H9 (cell line): ENCODE measurements at regions not wholly inside any gene's neighbourhood (a gene's known extent, or its start where the extent isn't known, plus 50 kb on each side); places are given as distances from the start of the nearest gene placed in this dataset.

ENCODE experiments used
- DNase-seq: peaks from one replicate; pipeline ENCODE4 v3.0.0-alpha.2; 2017
- H2AFZ ChIP-seq: one replicate; pipeline ENCODE4 v1.6.1; 2013; ENCODE audit warnings: mild to moderate bottlenecking, low read length, control low read depth, moderate library complexity
- H2AK5ac ChIP-seq: 2 replicates; pipeline ENCODE4 v1.6.1; 2013; ENCODE audit warnings: low read length, control low read depth, mixed read lengths; ENCODE audit not compliant: insufficient read length
- H2BK120ac ChIP-seq: one replicate; pipeline ENCODE4 v1.6.1; 2013; ENCODE audit warnings: low read depth, mild to moderate bottlenecking, low read length, control low read depth, inconsistent platforms; ENCODE audit not compliant: poor library complexity, severe bottlenecking
- H2BK12ac ChIP-seq: 2 replicates; pipeline ENCODE4 v1.6.1; 2013; ENCODE audit warnings: low read length, control low read depth, mixed read lengths, low read depth; ENCODE audit not compliant: insufficient read length
- H2BK15ac ChIP-seq: 2 replicates; pipeline ENCODE4 v1.6.1; 2013; ENCODE audit warnings: low read depth, low read length, control low read depth
- H2BK20ac ChIP-seq: one replicate; pipeline ENCODE4 v1.6.1; 2013; ENCODE audit warnings: low read depth, mild to moderate bottlenecking, low read length, control low read depth, inconsistent platforms; ENCODE audit not compliant: poor library complexity, severe bottlenecking
- H2BK5ac ChIP-seq: 2 replicates; pipeline ENCODE4 v1.6.1; 2013; ENCODE audit warnings: low read length, control low read depth, mixed read lengths; ENCODE audit not compliant: insufficient read length
- H3K14ac ChIP-seq: 2 replicates; pipeline ENCODE4 v1.6.1; 2013; ENCODE audit warnings: low read length, control low read depth; ENCODE audit not compliant: insufficient read depth
- H3K18ac ChIP-seq: 2 replicates; pipeline ENCODE4 v1.6.1; 2013; ENCODE audit warnings: low read depth, mild to moderate bottlenecking, mixed read lengths, low read length, control low read depth; ENCODE audit not compliant: insufficient read length
- H3K23ac ChIP-seq: 2 replicates; pipeline ENCODE4 v1.6.1; 2013; ENCODE audit warnings: low read length, control low read depth, mixed read lengths, low read depth; ENCODE audit not compliant: insufficient read length
- H3K23me2 ChIP-seq: 2 replicates; pipeline ENCODE4 v1.6.1; 2013; ENCODE audit warnings: low read depth, mild to moderate bottlenecking, mixed read lengths, low read length, control low read depth; ENCODE audit not compliant: insufficient read length, poor library complexity, severe bottlenecking
- H3K27ac ChIP-seq: 2 replicates; pipeline ENCODE4 v1.5.1; 2013; ENCODE audit warnings: low read length, control low read depth, mixed read lengths, low read depth; ENCODE audit not compliant: insufficient read length
- H3K27me3 ChIP-seq: 2 replicates; pipeline ENCODE4 v1.6.1; 2013; ENCODE audit warnings: low read length, control low read depth, inconsistent platforms; ENCODE audit not compliant: insufficient read depth
- H3K4ac ChIP-seq: 2 replicates; pipeline ENCODE4 v1.6.1; 2013; ENCODE audit warnings: low read depth, mild to moderate bottlenecking, control low read depth, inconsistent platforms, low read length, moderate library complexity
- H3K4me1 ChIP-seq: 2 replicates; pipeline ENCODE4 v1.6.1; 2013; ENCODE audit warnings: low read length, control low read depth, inconsistent platforms; ENCODE audit not compliant: insufficient read depth
- H3K4me2 ChIP-seq: 2 replicates; pipeline ENCODE4 v1.6.1; 2013; ENCODE audit warnings: low read length, control low read depth, mixed read lengths; ENCODE audit not compliant: insufficient read length, insufficient read depth
- H3K56ac ChIP-seq: 2 replicates; pipeline ENCODE4 v1.6.1; 2013; ENCODE audit warnings: low read depth, mild to moderate bottlenecking, mixed read lengths, low read length, control low read depth; ENCODE audit not compliant: insufficient read length
- H3K79me1 ChIP-seq: 2 replicates; pipeline ENCODE4 v1.6.1; 2013; ENCODE audit warnings: low read depth, mild to moderate bottlenecking, moderate library complexity, low read length, control low read depth, inconsistent platforms; ENCODE audit not compliant: insufficient read depth, poor library complexity, severe bottlenecking
- H3K79me2 ChIP-seq: 2 replicates; pipeline ENCODE4 v1.6.1; 2013; ENCODE audit warnings: low read length, control low read depth, inconsistent platforms; ENCODE audit not compliant: insufficient read depth
- H3K9ac ChIP-seq: 2 replicates; pipeline ENCODE4 v1.6.1; 2013; ENCODE audit warnings: low read length, control low read depth, mixed read lengths; ENCODE audit not compliant: insufficient read length; ENCODE audit errors: extremely low read depth
- H3K9me3 ChIP-seq: one replicate; pipeline ENCODE4 v1.6.1; 2013; ENCODE audit warnings: low read depth, low read length, inconsistent platforms; ENCODE audit not compliant: control insufficient read depth
- H3T11ph ChIP-seq: one replicate; pipeline ENCODE4 v1.6.1; 2013; ENCODE audit warnings: mild to moderate bottlenecking, low read length, control low read depth, inconsistent platforms
- H4K20me1 ChIP-seq: one replicate; pipeline ENCODE4 v1.6.1; 2013; ENCODE audit not compliant: control insufficient read depth, insufficient read length, insufficient read depth
- H4K5ac ChIP-seq: 2 replicates; pipeline ENCODE4 v1.6.1; 2013; ENCODE audit warnings: low read depth, mild to moderate bottlenecking, mixed read lengths, low read length, control low read depth; ENCODE audit not compliant: insufficient read length
- H4K8ac ChIP-seq: replicated peaks from 2 replicates; pipeline ENCODE4 v1.6.1; 2013; ENCODE audit warnings: low read length, control low read depth, mixed read lengths, low read depth; ENCODE audit not compliant: insufficient read length
- H4K91ac ChIP-seq: 2 replicates; pipeline ENCODE4 v1.6.1; 2013; ENCODE audit warnings: low read depth, mild to moderate bottlenecking, moderate library complexity, mixed read lengths, low read length, control low read depth; ENCODE audit not compliant: insufficient read length
- H3K27ac Mint-ChIP-seq, 3 experiments: 2 replicates in 2 of 3; 3 replicates in 1 of 3; pipeline ENCODE4 v1.8.0; 2020 to 2021; ENCODE audit warnings: mixed read lengths in 3 of 3, mild to moderate bottlenecking in 1 of 3, moderate library complexity in 1 of 3
- H3K27me3 Mint-ChIP-seq: 2 replicates; pipeline ENCODE4 v1.8.0; 2021; ENCODE audit warnings: low read depth, mild to moderate bottlenecking, moderate library complexity, mixed read lengths
- H3K36me3 Mint-ChIP-seq, 3 experiments: 2 replicates in 2 of 3; 3 replicates in 1 of 3; pipeline ENCODE4 v1.8.0; 2020 to 2021; ENCODE audit warnings: low read depth in 3 of 3, mixed read lengths in 3 of 3; ENCODE audit not compliant: insufficient read depth in 1 of 3
- H3K4me1 Mint-ChIP-seq, 2 experiments: 2 replicates each; pipeline ENCODE4 v1.8.0; 2020; ENCODE audit warnings: mixed read lengths in 2 of 2
- H3K4me3 Mint-ChIP-seq, 2 experiments: 2 replicates in 1 of 2; 3 replicates in 1 of 2; pipeline ENCODE4 v1.8.0; 2020 to 2021; ENCODE audit warnings: mild to moderate bottlenecking in 2 of 2, mixed read lengths in 2 of 2, moderate library complexity in 1 of 2
- H3K9me3 Mint-ChIP-seq, 2 experiments: 2 replicates in 1 of 2; 3 replicates in 1 of 2; pipeline ENCODE4 v1.8.0; 2020; ENCODE audit warnings: mild to moderate bottlenecking in 2 of 2, mixed read lengths in 2 of 2, moderate library complexity in 1 of 2
- CTCF ChIP-seq: fragments of 200-600 bp; sonication (generic); conservative IDR thresholded peaks from 3 replicates; pipeline ENCODE4 v1.8.0; 2021; ENCODE audit warnings: antibody characterized with exemption, mild to moderate bottlenecking
- WGBS: extraction: QIAGEN DNeasy Blood & Tissue Kit; methylation state at CpG from one replicate; pipeline ENCODE4 v1.1.7; 2013; ENCODE audit warnings: missing lambda C conversion rate, low lambda C conversion rate, mixed read lengths; ENCODE audit not compliant: insufficient read length; ENCODE audit errors: extremely low coverage; 5-methylcytosine and 5-hydroxymethylcytosine counted together

GRCh38 chr21:21666689-21667088 lies 668.5 kb downstream of the NCAM2 start:
- H3K36me3 Mint-ChIP-seq = no peaks in the 10 kb centered on the region; a peak in 2 of 7 replicates

More at GRCh38 chr21:21666689-21667088, 668.5 kb downstream of the NCAM2 start:
- Histone ChIP-seq H3K23ac (no peak overlapping the region), H4K20me1 (no peaks in the 10 kb centered on the region), H3K14ac (no peak overlapping the region), H2BK12ac (no peak overlapping the region), H3T11ph (no peak overlapping the region), H2BK15ac (no peak overlapping the region), H3K27ac (no peak overlapping the region), H3K79me2 (no peaks in the 10 kb centered on the region), H3K56ac (no peak overlapping the region), H3K27me3 (no peaks in the 10 kb centered on the region), H3K9ac (no peak overlapping the region), H3K23me2 (no peaks in the 10 kb centered on the region), H3K4me1 (no peaks in the 10 kb centered on the region), H4K91ac (no peak overlapping the region), H2BK20ac (no peak overlapping the region), H3K4ac (no peak overlapping the region), H2AFZ (no peak overlapping the region), H3K18ac (no peak overlapping the region), H4K5ac (no peak overlapping the region), H2BK5ac (no peak overlapping the region), H3K79me1 (no peaks in the 10 kb centered on the region), H3K9me3 (no peaks in the 10 kb centered on the region), H2BK120ac (no peak overlapping the region), H2AK5ac (no peak overlapping the region), H4K8ac (no peak overlapping the region), H3K4me2 (no peak overlapping the region)
- DNase-seq = no peak
- Mint-ChIP-seq H3K27ac (no peak overlapping the region), H3K4me1 (no peaks in the 10 kb centered on the region), H3K9me3 (no peaks in the 10 kb centered on the region; a peak in 1 of 5 replicates), H3K27me3 (no peaks in the 10 kb centered on the region), H3K4me3 (no peak overlapping the region)
- WGBS = no CpG with 5 or more reads among the region's 1 CpG
- no peak for TF ChIP-seq CTCF
